Heart left ventricle (tissue), 16 donors: ENCODE measurements at regions not wholly inside any gene's neighbourhood (a gene's known extent, or its start where the extent isn't known, plus 50 kb on each side); places are given as distances from the start of the nearest gene placed in this dataset.

Source experiments
- ATAC-seq, 4 donors: fragments of 200-7000 bp; cut with Tn5 transposase; one replicate each; pipeline ENCODE4 v1.9.1; 2020 to 2022; ENCODE audit warnings: moderate library complexity in 4 of 4, mild to moderate bottlenecking in 3 of 4, moderate number of reproducible peaks in 1 of 4
- DNase-seq, 5 donors: peaks; one replicate each; pipeline ENCODE4 v3.0.0-alpha.2; 2020
- H3K27ac ChIP-seq, 12 donors: fragments of 200-600 bp; sonication (generic) in 4 of 12; one replicate each; pipeline versions ENCODE4 v1.5.0 to v1.8.0; 2016 to 2022; ENCODE audit warnings: mild to moderate bottlenecking in 2 of 12
- H3K27me3 ChIP-seq, 9 donors: fragments of 200-600 bp; sonication (generic) in 2 of 9; one replicate each; pipeline versions ENCODE4 v1.5.1 to v1.8.0; 2016 to 2022; ENCODE audit warnings: mild to moderate bottlenecking in 3 of 9
- H3K36me3 ChIP-seq, 9 donors: fragments of 200-600 bp; sonication (generic) in 2 of 9; one replicate each; pipeline versions ENCODE4 v1.5.0 to v1.8.0; 2018 to 2022; ENCODE audit warnings: mild to moderate bottlenecking in 2 of 9
- H3K4me1 ChIP-seq, 12 donors: fragments of 200-600 bp; sonication (generic) in 4 of 12; one replicate each; pipeline versions ENCODE4 v1.5.0 to v1.8.0; 2016 to 2022; ENCODE audit warnings: mild to moderate bottlenecking in 3 of 12
- H3K4me3 ChIP-seq, 12 donors: fragments of 200-600 bp; sonication (generic) in 4 of 12; one replicate each; pipeline versions ENCODE4 v1.5.0 to v1.8.0; 2017 to 2022; ENCODE audit warnings: mild to moderate bottlenecking in 9 of 12, moderate library complexity in 4 of 12
- H3K9me3 ChIP-seq, 12 donors: fragments of 200-600 bp; sonication (generic) in 4 of 12; one replicate each; pipeline versions ENCODE4 v1.5.0 to v1.8.0; 2016 to 2022; ENCODE audit warnings: mild to moderate bottlenecking in 1 of 12
- CTCF ChIP-seq, 12 donors: fragments of 200-600 bp; sonication (generic) in 4 of 12; IDR thresholded peaks; one replicate each; pipeline versions ENCODE4 v1.5.0 to v1.8.0; 2018 to 2022; ENCODE audit warnings: antibody characterized with exemption in 12 of 12, mild to moderate bottlenecking in 5 of 12
- POLR2A ChIP-seq, 2 donors: fragments of 450-650 bp; IDR thresholded peaks; one replicate each; pipeline ENCODE4 v1.6.1; 2017; ENCODE audit warnings: antibody characterized with exemption in 2 of 2, mild to moderate bottlenecking in 2 of 2, moderate library complexity in 2 of 2
- WGBS, 4 donors: extraction: QIAGEN DNeasy Blood & Tissue Kit in 2 of 4; methylation state at CpG; one replicate each; pipeline versions ENCODE4 v1.1.5 to v1.1.7; 2013 to 2018; 5-methylcytosine and 5-hydroxymethylcytosine counted together
- intact Hi-C, 10 donors: fragments of 100-400 bp; cut with DNase I; formaldehyde crosslinking; loops; one replicate each; pipeline versions ENCODE4 v1.11.1 to v1.14.2; 2022
- donor health status: ischemic (EF 13 %, LVEDD 7.1; RV severe dilation, severe dysfunction).
- donor health status: healthy with polysubstance abuse.
- donor health status: DM: no; HTN: yes; CAD: no.
- donor health status: DM: no; HTN: no; CAD: no.
- donor health status: ischemic (EF 25% LVEDD 6.9; RV normal size, moderate dysfunction).
- donor health status: ischemic (EF 25% LVEDD 5.7; RV mildly dilated, moderate dysfunction).
- donor health status: healthy.
- donor health status: DM: yes; HTN: yes; CAD: no.
- donor health status: ischemic (EF 35%, LVEDD 5.7; RV mildly dilated, moderate dysfunction).
- donor health status: nonischemic (EF 11% LVEDD 7.7; RV severe dilation, severe dysfunction).
- donor health status: DM: yes; HTN: yes; CAD: no.
- donor health status: PGD.
- donor health status: ischemic (EF 29% LVEDD 5.4; RV normal size, mild dysfunction).
- donor health status: nonischemic (EF 23%, LVEDD 6.1; RV moderate dilation, normal function).

DNA sequence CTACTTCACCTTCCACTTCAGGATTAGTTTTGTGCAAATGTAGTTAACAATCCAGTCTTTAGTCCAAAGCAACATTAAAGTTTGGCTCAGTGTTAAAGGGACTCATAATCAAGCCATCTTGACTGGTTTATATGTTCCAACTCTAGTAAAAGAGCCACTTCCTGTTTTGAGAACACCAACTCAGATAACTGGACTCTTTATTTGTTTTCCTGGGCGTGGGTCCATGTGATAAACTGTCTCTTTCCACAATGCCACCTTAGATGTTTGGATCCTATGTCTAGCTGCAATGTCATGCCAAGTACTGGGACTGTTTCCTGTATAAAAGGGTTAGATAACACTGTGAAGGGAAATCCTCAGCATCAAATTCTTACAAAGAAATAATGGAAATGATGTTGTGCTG is 545.0 kb downstream of the PYDC2 start:
- intact Hi-C loops: no loop called here
- Histone ChIP-seq H3K4me3 (no peak overlapping the region), H3K36me3 (no peaks in the 10 kb centered on the region), H3K9me3 (no peaks in the 10 kb centered on the region), H3K4me1 (no peaks in the 10 kb centered on the region), H3K27me3 (no peaks in the 10 kb centered on the region), H3K27ac (no peak overlapping the region)
- TF ChIP-seq CTCF (IDR thresholded peaks at IDR 0.05) (no peak), POLR2A (IDR thresholded peaks at IDR 0.05) (no peak)
- 16 to 28% (median 22%) methylated on average over 1 of the region's 1 CpG for WGBS, 4 donors
- ATAC-seq (no peak), DNase-seq (no peak)

- 79 to 90% (median 84%) methylated on average over 2 of the region's 2 CpGs for WGBS, 4 donors
- ATAC-seq: no peak
These were observed 548.9 kb downstream of the PYDC2 start for GRCh38 chr3:192009903-192010302.

GRCh38 chr3:192010490-192010889 is 549.5 kb downstream of the PYDC2 start:
- H3K4me1 ChIP-seq: no peaks in the 10 kb centered on the region
- 47 to 70% (median 48%) methylated on average over 2 of the region's 2 CpGs for WGBS, 4 donors
- ATAC-seq (no peak), DNase-seq (no peak)
- H3K9me3 ChIP-seq: peaks cover 0 to 15% (median 0%) of the 10 kb centered on the region in 12 donors
- intact Hi-C loops: no loop called here
- H3K36me3 ChIP-seq: no peaks in the 10 kb centered on the region
- TF ChIP-seq POLR2A (IDR thresholded peaks at IDR 0.05) (no peak), CTCF (IDR thresholded peaks at IDR 0.05) (no peak)
- no peaks in the 10 kb centered on the region for H3K27me3 ChIP-seq
- H3K27ac ChIP-seq: no peak overlapping the region
- no peak overlapping the region for H3K4me3 ChIP-seq

More at GRCh38 chr3:192009903-192010302, 548.9 kb downstream of the PYDC2 start:
- intact Hi-C loops: no loop called here
- no peak overlapping the region for H3K27ac ChIP-seq
- peaks cover 0 to 15% (median 0%) of the 10 kb centered on the region in 12 donors for H3K9me3 ChIP-seq
- TF ChIP-seq POLR2A (IDR thresholded peaks at IDR 0.05): no peak
- no peak for TF ChIP-seq CTCF (IDR thresholded peaks at IDR 0.05)
- H3K27me3 ChIP-seq: no peaks in the 10 kb centered on the region
- no peaks in the 10 kb centered on the region for H3K36me3 ChIP-seq
- H3K4me3 ChIP-seq: no peak overlapping the region
- H3K4me1 ChIP-seq: no peaks in the 10 kb centered on the region
- no peak for DNase-seq

DNA sequence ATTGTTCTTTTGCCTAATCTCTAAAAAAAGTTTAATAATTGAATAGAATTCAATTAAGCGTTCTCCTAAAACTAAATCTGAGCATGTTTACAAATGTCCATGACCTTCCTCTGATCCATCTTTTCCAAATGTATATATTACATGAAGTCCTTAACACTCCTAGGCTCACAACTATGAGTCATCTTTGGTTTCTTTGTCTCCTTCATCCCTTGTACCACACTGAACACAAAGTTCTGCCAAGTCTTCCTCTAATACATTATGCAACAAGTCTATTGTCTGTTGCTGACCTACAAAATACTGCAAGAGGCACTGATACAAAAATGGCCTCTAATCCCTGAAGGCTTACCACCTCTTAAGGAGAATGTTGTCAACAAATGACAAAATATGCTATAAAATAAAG is 550.2 kb downstream of the PYDC2 start:
- no peak overlapping the region for H3K27ac ChIP-seq
- H3K27me3 ChIP-seq: no peaks in the 10 kb centered on the region
- 89 to 92% (median 90%) methylated on average over 1 of the region's 1 CpG for WGBS, 4 donors
- intact Hi-C loops: no loop called here
- H3K36me3 ChIP-seq: no peaks in the 10 kb centered on the region
- peak in 1 of 4 donors; percentile 84 for ATAC-seq
- no peak for TF ChIP-seq CTCF (IDR thresholded peaks at IDR 0.05)
- no peak for TF ChIP-seq POLR2A (IDR thresholded peaks at IDR 0.05)
- no peak for DNase-seq
- peaks cover 0 to 15% (median 0%) of the 10 kb centered on the region in 12 donors for H3K9me3 ChIP-seq
- H3K4me3 ChIP-seq: no peak overlapping the region
- H3K4me1 ChIP-seq: no peaks in the 10 kb centered on the region
